Esophagus squamous epithelium (tissue), 4 donors: ENCODE measurements at regions not wholly inside any gene's neighbourhood (a gene's known extent, or its start where the extent isn't known, plus 50 kb on each side); places are given as distances from the start of the nearest gene placed in this dataset.

Experiments used
- POLR2A ChIP-seq, 4 donors: fragments of 450-650 bp; IDR thresholded peaks; one replicate each; pipeline ENCODE4 v1.6.1; 2017; ENCODE audit warnings: antibody characterized with exemption in 4 of 4, mild to moderate bottlenecking in 4 of 4, moderate library complexity in 3 of 4
- TF ChIP-seq, protein P1 (sequence below), 6 experiments: fragments of 450-650 bp in 4 of 6; fragments of 200-600 bp in 2 of 6; sonication (generic) in 2 of 6; IDR thresholded peaks; one replicate each; pipeline ENCODE4 v1.5.1; 2016 to 2019; ENCODE audit warnings: antibody characterized with exemption in 6 of 6, mild to moderate bottlenecking in 4 of 6, moderate library complexity in 4 of 6

DNA sequence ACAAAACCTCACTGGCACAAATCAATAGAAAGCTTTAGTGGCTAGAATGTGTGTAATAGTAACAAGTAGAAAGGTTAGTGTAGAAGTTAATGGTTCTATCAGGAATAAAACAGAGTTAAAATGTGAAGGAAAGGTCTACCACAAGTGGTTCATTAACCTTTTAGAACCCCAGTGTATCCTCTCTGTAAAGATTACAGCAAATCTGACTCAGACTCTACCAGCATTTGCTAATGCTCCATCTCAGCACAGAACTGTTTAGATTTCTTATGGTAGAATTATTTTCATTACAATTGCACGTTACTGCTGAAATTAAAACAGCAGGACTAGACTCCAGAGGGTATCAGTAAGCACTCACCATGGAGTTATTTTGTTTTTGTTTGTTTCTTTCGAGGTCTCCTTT lies 609.0 kb upstream of the LMO3 start:
- TF ChIP-seq POLR2A (IDR thresholded peaks at IDR 0.05), result no peak
- TF ChIP-seq, protein P1, sequence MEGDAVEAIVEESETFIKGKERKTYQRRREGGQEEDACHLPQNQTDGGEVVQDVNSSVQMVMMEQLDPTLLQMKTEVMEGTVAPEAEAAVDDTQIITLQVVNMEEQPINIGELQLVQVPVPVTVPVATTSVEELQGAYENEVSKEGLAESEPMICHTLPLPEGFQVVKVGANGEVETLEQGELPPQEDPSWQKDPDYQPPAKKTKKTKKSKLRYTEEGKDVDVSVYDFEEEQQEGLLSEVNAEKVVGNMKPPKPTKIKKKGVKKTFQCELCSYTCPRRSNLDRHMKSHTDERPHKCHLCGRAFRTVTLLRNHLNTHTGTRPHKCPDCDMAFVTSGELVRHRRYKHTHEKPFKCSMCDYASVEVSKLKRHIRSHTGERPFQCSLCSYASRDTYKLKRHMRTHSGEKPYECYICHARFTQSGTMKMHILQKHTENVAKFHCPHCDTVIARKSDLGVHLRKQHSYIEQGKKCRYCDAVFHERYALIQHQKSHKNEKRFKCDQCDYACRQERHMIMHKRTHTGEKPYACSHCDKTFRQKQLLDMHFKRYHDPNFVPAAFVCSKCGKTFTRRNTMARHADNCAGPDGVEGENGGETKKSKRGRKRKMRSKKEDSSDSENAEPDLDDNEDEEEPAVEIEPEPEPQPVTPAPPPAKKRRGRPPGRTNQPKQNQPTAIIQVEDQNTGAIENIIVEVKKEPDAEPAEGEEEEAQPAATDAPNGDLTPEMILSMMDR (IDR thresholded peaks at IDR 0.05), result no peak
